Right atrium auricular region (tissue), 2 donors: ENCODE measurements at regions not wholly inside any gene's neighbourhood (a gene's known extent, or its start where the extent isn't known, plus 50 kb on each side); places are given as distances from the start of the nearest gene placed in this dataset.

ENCODE experiments used
- DNase-seq: peaks from one replicate; pipeline ENCODE4 v3.0.0-alpha.2; 2019; ENCODE audit warnings: low spot score
- H3K27ac ChIP-seq, 2 donors: fragments of 200-600 bp; sonication (generic); 1 replicate in 1 of 2; 2 replicates in 1 of 2; pipeline ENCODE4 v1.5.1; 2016 to 2019
- H3K27me3 ChIP-seq, 2 donors: fragments of 200-600 bp; sonication (generic); one replicate each; pipeline versions ENCODE4 v1.5.1 to v1.6.0; 2017 to 2019
- H3K36me3 ChIP-seq: fragments of 200-600 bp; sonication (generic); one replicate; pipeline ENCODE4 v1.5.1; 2016
- H3K4me1 ChIP-seq, 2 donors: fragments of 200-600 bp; sonication (generic); one replicate each; pipeline versions ENCODE4 v1.5.1 to v1.6.0; 2017 to 2019
- H3K4me3 ChIP-seq, 2 donors: fragments of 200-600 bp; sonication (generic); 1 replicate in 1 of 2; 2 replicates in 1 of 2; pipeline ENCODE4 v1.5.1; 2017 to 2019; ENCODE audit warnings: mild to moderate bottlenecking in 1 of 2, moderate library complexity in 1 of 2
- H3K9me3 ChIP-seq, 2 donors: fragments of 200-600 bp; sonication (generic); one replicate each; pipeline ENCODE4 v1.5.1; 2019
- CTCF ChIP-seq, 2 donors: fragments of 200-600 bp; sonication (generic); IDR thresholded peaks; one replicate each; pipeline ENCODE4 v1.5.1; 2019; ENCODE audit warnings: antibody characterized with exemption in 2 of 2

DNA sequence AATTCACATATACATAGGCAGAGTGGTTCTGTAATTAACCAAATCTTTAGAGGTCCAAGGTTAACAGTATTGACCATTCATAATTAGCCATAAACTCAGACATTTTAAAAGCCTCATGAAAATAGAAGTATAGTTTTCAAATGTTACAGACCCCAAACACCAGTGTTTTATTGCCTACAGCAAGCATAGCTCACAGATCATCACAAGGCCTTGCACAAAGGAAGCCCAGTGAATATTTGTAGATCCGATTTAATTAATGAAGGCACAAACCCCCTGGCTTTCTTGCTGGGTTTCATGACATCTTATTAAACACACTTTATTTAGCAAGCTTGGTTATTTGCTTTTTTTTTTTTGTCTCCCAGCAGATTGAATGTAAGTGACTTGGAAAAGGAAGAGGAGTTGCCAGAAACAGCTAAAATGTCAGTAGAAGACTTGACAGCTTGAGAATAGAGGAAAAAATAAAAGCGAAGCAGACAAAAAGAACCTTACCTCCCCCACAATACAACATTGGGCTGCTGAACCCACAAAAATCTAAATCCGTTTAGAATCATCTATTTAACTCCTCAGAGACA lies 283.9 kb upstream of the TNC start:
- Histone ChIP-seq H3K4me3 (no peak overlapping the region), H3K4me1 (no peaks in the 10 kb centered on the region), H3K9me3 (no peaks in the 10 kb centered on the region), H3K36me3 (no peaks in the 10 kb centered on the region), H3K27ac (no peak overlapping the region), H3K27me3 (no peaks in the 10 kb centered on the region)
- DNase-seq, result no peak
- TF ChIP-seq CTCF (IDR thresholded peaks at IDR 0.05), result no peak

- Histone ChIP-seq H3K4me1 (no peaks in the 10 kb centered on the region), H3K36me3 (no peaks in the 10 kb centered on the region), H3K4me3 (no peak overlapping the region), H3K27ac (no peak overlapping the region), H3K27me3 (no peaks in the 10 kb centered on the region), H3K9me3 (no peaks in the 10 kb centered on the region)
- no peak for DNase-seq
- no peak for TF ChIP-seq CTCF (IDR thresholded peaks at IDR 0.05)
Measured at GRCh38 chr9:115403753-115404152, 285.8 kb upstream of the TNC start.

DNA sequence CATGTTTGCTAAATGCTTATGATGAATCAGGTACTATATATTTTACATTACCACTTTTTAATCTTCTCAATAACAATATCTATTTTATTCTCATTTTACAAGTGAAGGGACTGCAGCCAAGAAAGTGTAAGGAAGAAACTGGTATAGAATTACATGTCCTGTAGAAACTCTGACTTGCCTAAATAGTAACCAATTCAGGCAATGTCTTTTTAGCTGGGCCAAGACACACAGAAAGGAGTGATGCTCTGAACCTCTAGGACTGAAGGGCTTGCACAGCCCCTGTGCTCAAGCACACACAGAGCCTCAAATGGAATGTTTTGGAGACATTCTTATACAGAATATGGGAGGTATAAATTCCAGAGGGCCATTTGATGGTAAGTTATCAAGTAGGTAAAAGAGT lies 286.4 kb upstream of the TNC start:
- Histone ChIP-seq H3K27ac (no peak overlapping the region), H3K9me3 (no peaks in the 10 kb centered on the region), H3K36me3 (no peaks in the 10 kb centered on the region), H3K4me1 (no peaks in the 10 kb centered on the region), H3K4me3 (no peak overlapping the region), H3K27me3 (no peaks in the 10 kb centered on the region)
- no peak for TF ChIP-seq CTCF (IDR thresholded peaks at IDR 0.05)
- no peak for DNase-seq

DNA sequence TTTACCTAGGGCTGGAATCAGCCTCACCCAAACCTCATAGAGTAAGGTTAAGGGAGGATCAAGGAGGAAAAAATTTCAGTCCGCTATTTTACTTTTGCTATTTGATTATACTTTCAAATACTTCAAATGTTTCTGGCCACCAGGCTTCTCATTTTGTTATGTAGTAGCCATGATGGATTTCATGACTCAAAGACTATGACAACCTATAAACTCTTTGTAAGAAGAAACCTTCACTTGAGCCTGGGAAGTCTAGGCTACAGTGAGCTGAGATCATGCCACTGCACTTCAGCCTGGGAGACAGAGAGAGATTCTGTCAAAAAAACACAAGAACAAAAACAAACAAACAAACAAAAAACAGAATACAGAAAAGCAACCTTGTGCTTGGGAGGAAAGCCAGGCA lies 293.6 kb upstream of the TNC start:
- no peaks in the 10 kb centered on the region for H3K9me3 ChIP-seq
- no peak for DNase-seq
- H3K27ac ChIP-seq, result no peak overlapping the region
- H3K4me1 ChIP-seq, result no peaks in the 10 kb centered on the region
- no peak overlapping the region for H3K4me3 ChIP-seq
- no peaks in the 10 kb centered on the region for H3K36me3 ChIP-seq
- no peaks in the 10 kb centered on the region for H3K27me3 ChIP-seq
- no peak for TF ChIP-seq CTCF (IDR thresholded peaks at IDR 0.05)

GRCh38 chr9:115411993-115412452 lies 294.1 kb upstream of the TNC start:
- Histone ChIP-seq H3K36me3 (no peaks in the 10 kb centered on the region), H3K4me3 (no peak overlapping the region), H3K4me1 (no peaks in the 10 kb centered on the region), H3K27me3 (no peaks in the 10 kb centered on the region), H3K27ac (no peak overlapping the region), H3K9me3 (no peaks in the 10 kb centered on the region)
- no peak for TF ChIP-seq CTCF (IDR thresholded peaks at IDR 0.05)
- DNase-seq, result no peak

GRCh38 chr9:115412656-115413055 lies 294.7 kb upstream of the TNC start:
- H3K4me1 ChIP-seq, result no peaks in the 10 kb centered on the region
- peak overlapping the region in 1 of 2 donors; percentile 3 for H3K27ac ChIP-seq

More at GRCh38 chr9:115412656-115413055, 294.7 kb upstream of the TNC start:
- H3K4me3 ChIP-seq, result no peak overlapping the region
- H3K36me3 ChIP-seq, result no peaks in the 10 kb centered on the region
- H3K27me3 ChIP-seq, result no peaks in the 10 kb centered on the region
- TF ChIP-seq CTCF (IDR thresholded peaks at IDR 0.05), result no peak
- no peaks in the 10 kb centered on the region for H3K9me3 ChIP-seq
- DNase-seq, result no peak
